GM21367 (cell line): ENCODE measurements at regions not wholly inside any gene's neighbourhood (a gene's known extent, or its start where the extent isn't known, plus 50 kb on each side); places are given as distances from the start of the nearest gene placed in this dataset.
"Not testable (repeated sequence)": the region's sequence is repeated elsewhere in the genome, so short reads cannot be mapped to it uniquely, and the experiment has no call there.

ENCODE experiments used
- ATAC-seq: cut with Tn5 transposase; IDR thresholded peaks from one replicate; pipeline ENCODE4 v1.9.1; 2021; ENCODE audit not compliant: unreplicated experiment

- no peak for ATAC-seq
These were observed 101.6 kb upstream of the ITPRID2 start for GRCh38 chr2:181789827-181790448.

- peak; percentile 94 for ATAC-seq
These were observed 100.5 kb upstream of the ITPRID2 start for GRCh38 chr2:181790716-181791649.

GRCh38 chr2:181792906-181793305, 98.6 kb upstream of the ITPRID2 start:
- ATAC-seq = no peak

GRCh38 chr2:181798022-181798421, 93.5 kb upstream of the ITPRID2 start:
- no peak for ATAC-seq

GRCh38 chr2:181802300-181802699, 89.2 kb upstream of the ITPRID2 start:
- not testable (repeated sequence) for ATAC-seq

GRCh38 chr2:181803903-181804799, 87.4 kb upstream of the ITPRID2 start:
- not testable (repeated sequence) for ATAC-seq

- ATAC-seq = no peak
These were observed 86.1 kb upstream of the ITPRID2 start for GRCh38 chr2:181805228-181806038.

GRCh38 chr2:181806039-181806392, 85.5 kb upstream of the ITPRID2 start:
- ATAC-seq = no peak

- ATAC-seq = no peak
These were observed 84.0 kb upstream of the ITPRID2 start for GRCh38 chr2:181807526-181807925.

GRCh38 chr2:181810823-181811695, 80.5 kb upstream of the ITPRID2 start:
- ATAC-seq = no peak

- no peak for ATAC-seq
These were observed 79.3 kb upstream of the ITPRID2 start for GRCh38 chr2:181812106-181812743.

- ATAC-seq = no peak
These were observed 77.5 kb upstream of the ITPRID2 start for GRCh38 chr2:181814057-181814491.

GRCh38 chr2:181817509-181817908, 74.0 kb upstream of the ITPRID2 start:
- ATAC-seq = no peak

GRCh38 chr2:181818058-181818680, 73.4 kb upstream of the ITPRID2 start:
- ATAC-seq = no peak

GRCh38 chr2:181818840-181819239, 72.7 kb upstream of the ITPRID2 start:
- no peak for ATAC-seq

- ATAC-seq = no peak
These were observed 70.5 kb upstream of the ITPRID2 start for GRCh38 chr2:181821049-181821448.

GRCh38 chr2:181822097-181822496, 69.4 kb upstream of the ITPRID2 start:
- ATAC-seq = no peak

- ATAC-seq = no peak
These were observed 68.1 kb upstream of the ITPRID2 start for GRCh38 chr2:181823405-181823804.
